Endometrium (tissue), 2 donors: ENCODE measurements at regions not wholly inside any gene's neighbourhood (a gene's known extent, or its start where the extent isn't known, plus 50 kb on each side); places are given as distances from the start of the nearest gene placed in this dataset.
A peak's percentile ranks its signal among the peaks of the same experiment; 100 is the strongest.

Source experiments
- FAIRE-seq: peaks from 2 replicates; lab custom pipeline; 2012; peaks lifted over from hg19 to GRCh38; lab: Jason Lieb, UNC
- donor health status: control.
- donor health status: control.

DNA sequence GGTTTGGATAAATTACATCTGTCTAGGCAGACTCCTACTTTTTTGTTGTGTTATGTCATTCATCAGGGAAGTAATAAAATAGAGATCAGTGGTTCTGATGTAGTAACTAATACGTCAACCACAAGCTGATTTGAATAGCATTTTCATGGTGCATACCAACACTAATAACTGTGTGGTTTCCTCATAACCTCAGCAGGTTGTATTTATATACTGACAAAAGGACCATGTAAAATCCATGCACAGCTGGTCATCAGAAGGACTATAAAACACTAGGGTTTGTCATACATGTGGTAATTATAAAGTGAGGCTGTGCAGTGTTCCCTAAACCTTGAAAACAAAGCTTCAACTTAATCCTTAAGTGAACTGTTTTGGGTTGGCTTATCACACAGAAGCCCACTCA lies 216.8 kb upstream of the RBMS3 start:
- no peak for FAIRE-seq

DNA sequence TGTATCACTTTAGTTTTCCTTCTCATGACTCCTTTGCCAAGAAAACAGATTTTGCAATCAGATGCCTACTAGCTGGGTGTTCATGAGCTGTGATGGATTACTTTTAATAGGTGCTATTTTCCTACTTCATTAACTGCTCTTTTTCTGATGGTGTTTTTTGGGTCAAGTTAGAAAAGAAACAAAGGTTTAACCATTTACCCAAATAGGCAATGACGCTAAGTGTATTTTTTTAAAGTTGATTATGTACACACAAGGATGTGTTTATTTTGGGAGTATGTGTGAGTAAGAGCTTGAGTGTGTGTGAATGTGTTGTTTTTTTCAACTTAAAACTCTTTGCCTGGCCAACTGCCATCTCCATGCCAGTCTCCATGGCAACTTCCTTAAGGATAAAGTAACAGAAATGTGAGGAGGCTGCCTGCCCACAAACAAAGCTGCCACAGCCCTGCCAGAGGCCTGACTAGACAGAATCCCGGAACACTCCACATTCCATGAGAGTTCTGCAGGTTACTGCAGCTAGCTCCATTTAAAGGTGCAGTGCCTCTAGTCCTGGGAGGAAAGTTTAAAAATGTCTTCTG lies 215.6 kb upstream of the RBMS3 start:
- FAIRE-seq: peak; percentile 48

DNA sequence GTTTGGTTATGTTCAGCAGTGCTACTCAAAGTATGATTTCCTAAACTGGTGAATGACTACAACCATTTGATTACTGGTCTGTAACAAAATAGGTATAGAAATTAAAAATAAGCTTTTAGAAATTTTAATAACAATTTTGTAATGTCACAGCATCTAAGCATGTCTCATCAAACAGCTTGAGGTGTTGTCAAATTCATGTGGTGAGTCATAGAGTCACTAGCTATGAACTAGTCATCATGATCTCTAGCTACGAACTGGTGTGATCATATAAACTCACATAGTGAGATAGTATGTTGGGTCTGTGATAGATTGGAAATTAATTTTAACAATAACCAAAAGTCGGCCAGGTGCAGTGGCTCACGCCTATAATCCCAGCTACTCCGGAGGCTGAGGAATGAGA lies 213.9 kb upstream of the RBMS3 start:
- FAIRE-seq: no peak

DNA sequence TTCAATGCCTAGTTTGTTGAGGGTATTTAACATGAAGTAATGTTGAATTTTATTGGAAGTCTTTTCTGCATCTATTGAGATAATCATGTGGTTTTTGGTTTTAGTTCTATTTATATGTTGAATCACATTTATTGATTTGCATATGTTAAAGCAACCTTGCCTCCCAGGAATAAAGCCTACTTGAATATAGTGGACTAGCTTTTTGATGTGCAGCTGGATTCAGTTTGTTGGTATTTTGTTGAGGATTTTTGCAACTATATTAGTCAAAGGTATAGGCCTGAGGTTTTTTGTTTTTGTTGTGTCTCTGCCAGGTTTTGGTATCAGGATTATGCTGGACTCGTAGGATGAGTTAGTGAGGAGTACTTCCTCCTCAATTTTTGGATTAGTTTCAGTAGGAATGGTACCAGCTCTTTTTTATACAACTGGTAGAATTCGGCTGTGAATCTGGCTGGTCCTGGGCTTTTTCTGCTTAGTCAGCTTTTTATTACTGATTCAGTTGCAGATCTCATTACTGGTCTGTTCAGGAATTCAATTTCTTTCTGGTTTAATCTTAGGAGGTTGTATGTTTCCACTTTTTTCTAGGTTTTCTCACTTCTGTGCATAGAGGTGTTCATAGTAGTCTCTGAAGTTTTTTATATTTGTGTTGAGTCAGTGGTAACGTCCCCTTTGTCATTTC lies 209.8 kb upstream of the RBMS3 start:
- FAIRE-seq: no peak

DNA sequence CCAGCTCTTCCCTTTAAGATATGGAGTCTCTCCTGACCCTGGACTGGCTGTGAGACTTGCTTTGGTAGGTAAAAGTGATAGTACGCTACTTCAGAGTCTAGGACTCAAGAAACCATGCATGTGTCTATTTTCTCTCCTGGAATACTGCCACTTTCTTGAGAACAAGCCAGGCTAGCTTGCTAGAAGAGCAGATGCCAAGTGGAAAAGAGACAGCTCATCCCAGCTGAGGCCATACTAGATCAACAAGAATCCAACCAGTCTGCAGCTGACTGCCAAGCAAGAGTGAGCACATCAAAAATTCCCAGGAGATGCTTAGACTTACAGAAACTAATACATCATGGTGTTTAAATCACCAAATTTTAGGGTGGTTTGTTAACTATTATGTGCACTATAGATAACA lies 208.3 kb upstream of the RBMS3 start:
- FAIRE-seq: no peak

DNA sequence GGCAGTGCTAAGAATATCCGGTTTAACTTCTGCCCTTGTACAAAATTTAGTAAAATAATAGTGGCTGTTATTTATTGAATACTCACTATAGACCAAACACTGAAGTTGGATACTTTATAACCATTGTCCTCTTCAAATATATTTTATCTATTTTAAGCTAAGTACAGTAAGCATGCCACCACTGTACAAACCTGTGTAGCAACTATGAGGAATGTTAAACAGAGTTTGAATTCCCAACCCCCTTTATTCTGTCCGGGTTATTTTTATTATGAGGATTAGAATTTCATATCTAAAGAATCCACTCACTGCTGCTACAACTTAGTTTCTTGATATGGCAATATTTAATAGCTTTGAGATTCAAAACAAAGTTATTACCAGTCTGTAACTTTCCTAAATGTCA lies 203.5 kb upstream of the RBMS3 start:
- FAIRE-seq: no peak

DNA sequence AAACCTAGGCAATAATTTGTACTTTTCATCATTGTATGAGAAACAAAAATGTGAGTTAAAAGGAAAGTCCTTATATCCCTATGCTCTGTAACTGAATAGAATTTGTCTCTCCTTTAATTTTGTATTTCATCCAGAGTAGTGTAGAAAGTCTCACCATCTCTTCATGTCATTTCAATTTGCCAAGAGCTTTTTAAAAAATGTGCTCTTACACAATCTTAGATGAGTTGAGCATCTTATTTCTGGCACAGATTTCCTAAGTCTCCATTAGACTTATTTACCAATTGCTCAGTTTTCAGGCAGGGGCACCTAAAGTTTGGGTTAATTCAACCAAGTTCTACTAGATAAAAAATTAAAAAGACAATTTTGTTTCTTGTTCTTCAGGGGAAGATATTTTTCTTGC lies 201.5 kb upstream of the RBMS3 start:
- no peak for FAIRE-seq

DNA sequence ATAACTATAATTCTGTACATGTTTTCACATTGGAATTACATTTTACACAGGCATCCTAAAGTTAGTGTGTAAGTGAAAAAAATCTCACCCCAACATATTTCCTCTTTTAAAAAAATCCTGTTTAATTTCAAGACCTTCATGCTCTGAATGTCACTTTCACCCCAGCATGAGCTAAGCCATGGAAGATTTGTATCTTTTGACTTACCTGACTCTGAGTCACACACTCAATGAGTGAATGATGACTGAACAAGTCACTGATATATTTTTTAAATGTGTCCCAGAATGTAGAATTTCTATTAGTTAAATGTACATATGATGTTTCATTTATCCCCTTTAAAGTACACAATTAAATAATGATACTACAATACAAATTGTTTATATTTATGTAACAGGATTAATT lies 199.9 kb upstream of the RBMS3 start:
- no peak for FAIRE-seq

DNA sequence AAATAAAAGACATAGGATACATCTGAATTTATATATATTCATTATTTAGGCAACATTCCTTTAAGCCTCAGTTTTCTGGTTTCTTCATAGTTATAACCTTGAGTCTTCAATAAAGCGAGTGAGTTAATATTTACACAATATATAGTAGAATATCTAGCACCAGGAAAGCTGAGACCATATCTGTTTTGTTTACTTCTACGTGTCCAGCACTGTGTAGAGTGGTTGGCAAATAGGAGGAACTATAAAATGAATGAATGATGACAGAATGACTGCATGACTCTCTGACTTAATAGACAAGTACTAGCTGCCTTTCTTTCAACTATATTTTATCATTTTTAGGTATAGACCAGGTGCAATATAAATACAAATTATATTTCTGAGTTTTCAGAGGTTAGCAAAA lies 197.8 kb upstream of the RBMS3 start:
- FAIRE-seq: no peak

DNA sequence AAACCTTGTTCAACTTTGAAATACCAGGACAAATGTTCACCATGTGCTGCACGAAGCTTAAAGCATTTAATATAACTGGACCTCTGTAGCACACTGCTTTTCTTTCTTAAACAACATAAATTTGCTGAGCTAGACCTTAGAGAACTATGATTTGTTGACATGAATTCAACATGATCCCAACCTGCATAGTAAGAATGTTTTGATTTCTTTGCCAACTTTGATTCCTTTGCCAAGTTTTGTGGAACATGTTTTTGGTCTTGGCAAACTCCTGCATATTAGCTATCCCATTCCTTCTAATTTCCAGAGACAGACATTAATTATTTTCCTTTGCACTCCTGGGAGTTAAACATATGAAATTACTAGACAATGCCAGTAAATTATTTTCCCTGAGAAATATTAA lies 197.2 kb upstream of the RBMS3 start:
- peak; percentile 67 for FAIRE-seq

DNA sequence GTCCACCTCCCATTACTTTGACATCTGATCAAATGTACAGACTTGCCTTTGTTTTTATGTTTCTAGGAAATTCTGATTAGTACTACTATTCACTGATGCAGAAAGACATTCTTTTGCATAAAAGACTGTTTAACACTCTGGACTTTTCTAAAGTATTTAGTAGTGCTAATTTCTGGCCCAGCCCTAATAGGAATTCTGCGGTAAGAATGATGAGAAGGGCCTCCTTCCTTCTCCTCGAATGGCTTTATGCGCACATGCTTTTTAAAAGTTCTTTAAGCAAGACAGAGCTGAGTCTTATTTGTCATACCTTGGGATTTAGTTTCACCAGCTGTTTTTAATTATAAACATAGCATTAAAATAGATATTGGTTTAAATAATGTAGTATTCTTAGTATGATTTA lies 192.3 kb upstream of the RBMS3 start:
- FAIRE-seq: no peak

DNA sequence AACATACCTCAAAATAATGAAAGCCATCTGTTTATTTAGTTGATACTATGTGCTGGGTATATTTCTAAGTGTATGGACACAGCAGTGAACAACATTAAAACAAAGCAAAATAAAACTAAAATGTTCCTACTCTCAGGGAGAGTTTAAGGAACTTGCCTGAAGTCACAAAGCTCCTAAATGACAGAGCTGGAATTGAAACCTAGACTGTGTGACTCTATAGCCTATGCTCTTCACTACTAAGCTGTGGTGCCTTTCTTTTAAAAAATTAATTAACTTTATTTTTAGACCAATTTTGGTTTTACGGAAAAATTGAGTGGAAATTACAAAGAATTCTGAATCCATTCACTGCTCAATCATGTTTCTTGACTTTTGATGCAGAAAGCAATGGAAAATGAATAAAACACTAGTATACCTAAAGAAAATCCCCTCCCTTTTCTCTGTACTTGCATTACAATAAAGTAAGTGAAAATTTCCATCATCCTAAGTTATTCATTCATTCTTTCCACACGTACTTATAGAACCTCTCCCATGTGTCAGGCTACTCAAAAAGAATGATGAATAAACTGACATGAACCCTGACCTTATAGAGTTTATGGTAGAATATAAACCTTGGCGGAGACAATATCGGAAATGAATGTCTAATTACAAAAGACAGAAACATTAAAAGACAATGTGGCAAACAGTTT lies 189.8 kb upstream of the RBMS3 start:
- no peak for FAIRE-seq

DNA sequence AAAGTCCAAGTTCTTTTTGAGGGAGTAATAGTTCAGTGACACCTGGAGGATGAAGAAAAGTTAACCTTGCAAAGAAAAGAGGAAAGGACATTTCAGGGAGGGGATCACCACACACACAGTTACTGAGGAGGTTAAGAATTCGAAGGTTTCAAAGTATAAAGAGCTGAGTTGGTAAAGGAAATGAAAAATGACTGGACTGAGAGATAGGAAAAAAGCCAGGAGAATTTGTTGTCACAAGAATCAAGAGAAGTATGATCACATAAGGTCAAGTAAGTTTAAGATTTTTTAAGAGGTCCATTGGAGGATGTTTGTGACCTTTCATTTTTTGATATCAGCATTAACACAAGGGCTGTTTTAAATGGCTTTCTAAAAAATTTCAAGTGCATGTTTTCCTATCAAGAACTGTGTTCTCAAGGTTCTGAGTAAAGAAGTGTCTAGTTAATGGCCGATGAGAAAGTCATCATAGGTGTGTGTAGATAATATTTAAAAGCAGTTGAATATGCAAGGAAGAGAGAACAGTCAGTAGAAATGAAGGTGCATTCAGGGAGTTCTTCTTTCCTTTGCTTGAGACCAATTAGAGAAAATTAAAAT lies 189.2 kb upstream of the RBMS3 start:
- FAIRE-seq: no peak

DNA sequence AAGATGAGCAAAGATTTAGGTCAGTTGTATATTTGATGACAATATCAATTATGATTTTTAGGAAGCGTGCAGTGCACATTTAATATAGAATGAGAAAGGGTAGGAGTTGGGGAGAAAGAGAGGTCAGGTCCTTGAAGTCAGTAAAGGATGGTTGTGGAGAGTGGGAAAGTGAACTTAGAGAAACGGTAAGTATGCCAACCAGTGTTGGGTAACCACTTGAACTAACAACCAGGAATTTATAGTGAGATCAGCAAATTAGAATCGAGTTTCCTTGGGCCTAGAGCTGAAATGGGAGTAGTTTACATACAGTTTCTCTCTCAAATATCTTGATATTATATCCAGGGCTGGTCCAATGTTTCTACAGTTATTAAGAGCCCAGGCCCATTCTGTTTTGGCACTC lies 188.5 kb upstream of the RBMS3 start:
- FAIRE-seq: no peak

DNA sequence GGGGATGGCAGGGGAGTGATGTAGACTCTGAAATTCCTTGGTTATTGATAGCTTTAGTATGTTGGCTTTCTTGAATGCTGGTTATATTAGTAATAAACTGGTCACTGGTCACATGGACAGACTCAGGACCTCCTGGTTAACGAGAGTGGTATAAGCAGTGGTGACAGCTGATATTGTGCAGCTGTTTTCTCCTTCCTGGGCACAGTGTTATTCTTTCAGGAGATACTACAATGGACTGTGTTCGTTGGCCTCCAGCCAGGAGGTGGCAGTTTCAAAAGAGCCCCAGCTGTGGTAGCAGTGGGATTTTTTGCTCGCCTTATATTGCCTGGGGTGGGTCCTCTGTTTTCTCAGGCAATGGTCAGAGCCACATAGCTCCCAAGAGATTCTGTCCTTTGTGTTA lies 181.6 kb upstream of the RBMS3 start:
- no peak for FAIRE-seq

DNA sequence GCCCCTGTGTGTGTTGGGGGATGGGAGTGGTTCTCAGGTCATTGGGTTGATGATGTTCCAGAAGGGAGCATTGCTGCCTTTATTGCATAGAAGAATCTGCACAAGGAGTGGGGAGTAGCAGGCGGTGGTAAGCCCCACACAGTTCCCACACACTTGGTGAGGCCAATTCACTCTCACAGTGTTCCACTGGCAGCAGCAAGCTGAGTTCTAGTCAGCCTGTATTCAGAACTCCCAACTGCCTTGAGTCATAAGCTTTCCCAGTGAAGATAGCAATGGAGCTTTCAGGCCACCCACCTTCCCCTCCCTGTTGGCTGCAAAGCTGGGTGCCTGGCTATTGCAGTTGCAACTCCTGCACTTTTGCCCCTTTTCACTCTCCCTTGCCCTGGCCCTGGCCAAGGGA lies 181.1 kb upstream of the RBMS3 start:
- no peak for FAIRE-seq

DNA sequence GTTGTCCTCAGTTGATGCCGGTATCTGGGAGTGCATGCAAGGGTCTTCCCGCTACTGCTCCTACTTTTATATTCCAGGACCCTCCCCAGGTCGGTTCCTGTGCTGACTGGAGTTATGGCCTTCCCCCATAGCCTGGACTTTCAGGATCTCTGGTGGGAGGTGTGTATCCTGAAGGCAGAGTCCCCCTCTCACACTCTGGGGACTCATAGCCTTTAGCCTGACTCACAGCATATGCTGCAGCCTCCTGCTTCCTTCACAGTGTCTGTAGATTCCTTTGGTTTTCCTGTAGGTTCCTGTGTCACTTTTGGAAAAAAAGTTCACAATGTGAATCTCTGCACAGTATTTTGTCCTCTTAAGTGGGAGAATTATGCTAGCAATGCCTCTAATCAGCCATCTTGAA lies 180.6 kb upstream of the RBMS3 start:
- no peak for FAIRE-seq

DNA sequence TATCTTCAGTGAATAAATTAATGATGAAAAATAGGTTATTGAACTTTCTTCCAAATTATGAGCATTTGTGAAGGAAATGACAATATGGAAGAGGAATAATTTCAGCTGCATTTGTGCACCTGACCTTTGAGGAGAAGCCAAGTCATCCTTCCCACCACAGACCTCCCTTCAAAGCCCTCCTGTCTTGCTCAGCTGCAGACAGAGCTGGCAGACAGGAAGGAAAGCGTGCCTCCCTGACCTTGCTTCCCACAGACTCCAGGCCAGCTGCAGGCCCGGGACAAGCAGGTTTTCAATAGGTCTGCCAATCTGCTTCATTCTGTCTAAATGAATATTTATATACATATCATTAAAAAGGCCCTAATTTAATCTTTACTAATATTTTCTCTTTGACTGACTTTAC lies 152.9 kb upstream of the RBMS3 start:
- no peak for FAIRE-seq

DNA sequence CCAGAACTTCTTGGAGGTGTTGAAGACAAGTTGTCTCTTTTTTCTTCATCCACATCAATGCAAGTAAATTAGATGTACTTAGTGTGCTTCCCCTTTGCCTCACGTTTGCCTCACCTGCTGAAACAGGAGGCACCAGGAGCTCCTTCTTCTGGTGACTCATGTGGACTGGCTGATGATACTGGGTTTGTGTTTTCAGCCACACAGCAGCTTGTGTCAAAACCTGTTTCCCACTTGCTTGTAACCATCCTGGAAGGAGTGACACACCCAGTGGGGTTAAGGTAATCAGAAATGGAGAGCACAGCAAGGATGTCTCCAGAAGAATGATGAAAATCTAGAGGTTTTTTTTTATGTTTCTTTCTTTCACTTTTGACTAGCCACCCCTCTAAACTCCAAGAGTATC lies 143.3 kb upstream of the RBMS3 start:
- FAIRE-seq: no peak

DNA sequence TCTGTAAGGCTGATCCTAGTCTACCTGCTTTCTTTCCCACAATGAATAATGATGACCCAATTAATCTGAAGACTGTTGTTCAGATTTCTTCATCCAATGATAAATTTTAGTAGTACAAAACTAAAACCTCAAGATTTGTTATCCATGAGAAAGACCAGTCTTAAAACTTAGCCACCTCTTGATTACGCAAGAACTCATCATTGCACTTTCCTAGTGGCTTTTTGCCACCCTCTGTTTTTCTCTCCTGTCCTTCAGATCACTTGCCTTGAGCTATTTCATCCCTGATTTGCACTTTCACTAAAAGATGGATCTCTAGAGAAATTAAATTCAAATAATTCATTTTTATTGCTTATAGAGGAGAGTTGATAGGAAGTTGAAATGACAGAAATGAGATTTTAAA lies 142.7 kb upstream of the RBMS3 start:
- FAIRE-seq: no peak

DNA sequence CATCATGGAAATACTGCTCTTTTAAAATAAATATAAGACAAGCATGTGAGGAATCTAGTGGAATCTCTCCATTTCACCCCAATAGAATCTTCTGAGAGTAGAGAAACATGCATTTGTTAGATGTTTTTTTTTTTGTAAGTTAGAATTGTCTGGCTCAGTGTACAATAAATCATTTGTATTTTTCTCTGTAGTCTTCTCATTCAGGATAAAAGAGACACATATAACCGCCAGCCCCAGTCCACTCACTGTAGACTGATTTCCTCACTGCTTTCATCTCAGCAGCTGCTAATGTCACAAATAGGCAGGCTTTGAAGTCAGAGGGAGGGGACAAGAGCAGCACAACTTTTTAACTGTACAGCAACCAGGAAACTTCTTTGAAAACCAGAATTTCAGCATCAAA lies 140.2 kb upstream of the RBMS3 start:
- no peak for FAIRE-seq

DNA sequence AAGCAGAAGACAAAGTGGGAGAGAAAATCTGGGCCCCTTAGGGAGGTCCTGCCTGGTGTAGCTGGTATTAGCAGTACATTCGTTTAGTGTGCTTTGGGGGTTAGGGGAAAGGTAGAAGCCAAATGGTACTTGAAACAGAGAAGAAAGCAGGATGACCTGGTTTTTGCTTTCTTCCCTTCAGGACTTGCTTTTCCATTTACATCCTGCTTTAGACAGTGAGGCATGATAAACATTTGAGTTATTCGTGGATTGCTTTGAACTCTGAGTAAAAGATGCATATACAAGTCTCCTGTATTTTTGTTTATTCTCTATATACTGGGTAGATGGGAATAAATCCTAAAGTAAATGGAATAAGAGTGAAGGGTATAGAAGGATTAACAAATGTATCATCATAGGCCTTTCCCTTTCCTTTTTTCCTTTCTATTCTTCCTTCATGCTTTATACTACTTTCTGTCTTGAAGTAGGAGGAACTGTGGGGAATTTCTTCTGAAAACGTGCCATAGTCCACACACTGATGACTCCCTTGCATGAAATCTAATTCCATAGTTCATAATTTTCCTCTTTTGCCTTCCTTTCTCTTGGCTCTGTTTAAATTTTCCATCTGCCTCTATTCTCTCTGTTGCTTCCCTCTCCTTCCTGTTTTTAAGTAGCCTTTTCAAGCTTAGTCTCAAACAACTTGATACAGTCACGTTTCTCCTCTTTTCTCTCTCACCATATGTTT lies 139.5 kb upstream of the RBMS3 start:
- no peak for FAIRE-seq

DNA sequence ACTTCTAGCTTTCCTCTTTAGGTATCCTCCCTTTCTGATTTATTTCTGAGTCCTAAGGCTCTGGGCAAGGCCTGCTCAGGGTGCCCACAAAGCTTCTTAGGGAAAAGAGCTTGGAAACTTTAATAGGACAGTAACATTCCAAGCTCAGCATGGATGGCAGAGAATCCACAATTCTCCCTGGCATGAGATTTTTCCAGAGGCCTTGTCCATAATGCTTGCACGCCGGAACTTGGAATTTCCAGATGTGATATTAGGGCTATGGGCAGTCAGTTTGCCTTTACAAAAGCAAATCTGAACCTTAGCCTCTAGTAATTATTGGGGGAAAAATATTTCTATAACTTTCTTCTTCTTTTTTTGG lies 139.0 kb upstream of the RBMS3 start:
- FAIRE-seq: no peak
